Stomach (tissue), 8 donors: ENCODE measurements at regions not wholly inside any gene's neighbourhood (a gene's known extent, or its start where the extent isn't known, plus 50 kb on each side); places are given as distances from the start of the nearest gene placed in this dataset.

ENCODE experiments used
- DNase-seq, 2 donors: peaks; one replicate each; pipeline versions ENCODE4 v3.0.0 to v3.0.0-alpha.2; 2013 to 2019
- H3K27ac ChIP-seq, 5 donors: fragments of 200-600 bp in 4 of 5; sonication (generic) in 4 of 5; one replicate each; pipeline ENCODE4 v1.5.1; 2013 to 2019; ENCODE audit warnings: mild to moderate bottlenecking in 1 of 5, moderate library complexity in 1 of 5
- H3K27me3 ChIP-seq, 3 donors: fragments of 200-600 bp; sonication (generic); one replicate each; pipeline ENCODE4 v1.5.1; 2017 to 2019; ENCODE audit warnings: mixed run types in 1 of 3
- H3K36me3 ChIP-seq, 4 donors: fragments of 200-600 bp; sonication (generic); 1 replicate in 3 of 4; 2 replicates in 1 of 4; pipeline ENCODE4 v1.5.1; 2016 to 2019
- H3K4me1 ChIP-seq, 4 donors: fragments of 200-600 bp; sonication (generic); one replicate each; pipeline ENCODE4 v1.5.1; 2016 to 2019
- H3K4me3 ChIP-seq, 4 donors: fragments of 200-600 bp; sonication (generic) in 3 of 4; one replicate each; pipeline ENCODE4 v1.5.1; 2016 to 2019; ENCODE audit warnings: mild to moderate bottlenecking in 1 of 4
- H3K9me3 ChIP-seq, 4 donors: fragments of 200-600 bp; sonication (generic); one replicate each; pipeline ENCODE4 v1.5.1; 2016 to 2019
- CTCF ChIP-seq, 7 experiments: fragments of 450-650 bp in 4 of 7; fragments of 200-600 bp in 3 of 7; sonication (generic) in 3 of 7; IDR thresholded peaks; one replicate each; pipeline ENCODE4 v1.5.1; 2016 to 2019; ENCODE audit warnings: antibody characterized with exemption in 7 of 7, control low read depth in 2 of 7, mild to moderate bottlenecking in 1 of 7
- EP300 ChIP-seq: sonication (generic); formaldehyde crosslinking; IDR thresholded peaks from one replicate; pipeline ENCODE4 v1.6.1; 2017; ENCODE audit warnings: antibody characterized with exemption
- POLR2A ChIP-seq, 4 donors: fragments of 450-650 bp; IDR thresholded peaks; one replicate each; pipeline ENCODE4 v1.6.1; 2016; ENCODE audit warnings: antibody characterized with exemption in 4 of 4, control low read depth in 2 of 4, mild to moderate bottlenecking in 1 of 4, moderate library complexity in 1 of 4
- POLR2AphosphoS5 ChIP-seq, 3 donors: sonication (generic); formaldehyde crosslinking; IDR thresholded peaks; one replicate each; pipeline ENCODE4 v1.6.1; 2016; ENCODE audit warnings: antibody characterized with exemption in 3 of 3
- WGBS, 5 donors: extraction: QIAGEN DNeasy Blood & Tissue Kit in 3 of 5; methylation state at CpG; one replicate each; pipeline versions ENCODE4 v1.1.5 to v1.1.7; 2013 to 2018; 5-methylcytosine and 5-hydroxymethylcytosine counted together
- intact Hi-C: fragments of 100-400 bp; cut with DNase I; formaldehyde crosslinking; loops from one replicate; pipeline ENCODE4 v1.15.1; 2023; ENCODE audit warnings: low total_unique reads
- donor health status: healthy with polysubstance abuse.
- donor health status: Bipolar disorder and iron deficiency.
- donor health status: healthy.

GRCh38 chr20:11234181-11234580 is 560.4 kb upstream of the JAG1 start:
- Histone ChIP-seq H3K36me3 (no peaks in the 10 kb centered on the region), H3K9me3 (no peaks in the 10 kb centered on the region), H3K4me3 (no peak overlapping the region), H3K4me1 (peaks cover 4 to 23% (median 18%) of the 10 kb centered on the region in 4 donors), H3K27me3 (no peaks in the 10 kb centered on the region), H3K27ac (peak overlapping the region in 1 of 5 donors; percentile 13)
- intact Hi-C loops, result no loop called here
- DNase-seq, result no peak
- WGBS, 5 donors, result 13 to 38% (median 29%) methylated on average over 1 of the region's 1 CpG
- TF ChIP-seq POLR2AphosphoS5 (IDR thresholded peaks at IDR 0.05), result no peak
- TF ChIP-seq EP300, result no peak
- TF ChIP-seq POLR2A (IDR thresholded peaks at IDR 0.05), result no peak
- TF ChIP-seq CTCF (IDR thresholded peaks at IDR 0.05), result no peak

GRCh38 chr20:11234608-11235007 is 560.8 kb upstream of the JAG1 start:
- WGBS, 5 donors, result 43 to 55% (median 52%) methylated on average over 1 of the region's 1 CpG
- Histone ChIP-seq H3K4me3 (no peak overlapping the region), H3K36me3 (no peaks in the 10 kb centered on the region), H3K27ac (peak overlapping the region in 3 of 5 donors; percentile 13 to 30 (median 15)), H3K4me1 (peaks cover 2 to 20% (median 15%) of the 10 kb centered on the region in 4 donors), H3K27me3 (no peaks in the 10 kb centered on the region), H3K9me3 (no peaks in the 10 kb centered on the region)
- intact Hi-C loops, result no loop called here
- no peak for DNase-seq
- TF ChIP-seq EP300 (no peak), POLR2AphosphoS5 (IDR thresholded peaks at IDR 0.05) (no peak), POLR2A (IDR thresholded peaks at IDR 0.05) (no peak), CTCF (IDR thresholded peaks at IDR 0.05) (no peak)

- intact Hi-C loops, result no loop called here
- TF ChIP-seq CTCF (IDR thresholded peaks at IDR 0.05) (no peak), EP300 (no peak), POLR2A (IDR thresholded peaks at IDR 0.05) (no peak), POLR2AphosphoS5 (IDR thresholded peaks at IDR 0.05) (no peak)
- Histone ChIP-seq H3K27ac (peak overlapping the region in 2 of 5 donors; percentile 15 to 30), H3K36me3 (no peaks in the 10 kb centered on the region), H3K27me3 (no peaks in the 10 kb centered on the region), H3K4me1 (peaks cover 0 to 16% (median 11%) of the 10 kb centered on the region in 4 donors), H3K4me3 (no peak overlapping the region), H3K9me3 (no peaks in the 10 kb centered on the region)
- 61 to 70% (median 67%) methylated on average over 3 of the region's 3 CpGs for WGBS, 5 donors
- no peak for DNase-seq
Measured at GRCh38 chr20:11235058-11235457, 561.3 kb upstream of the JAG1 start.

GRCh38 chr20:11242320-11242719 is 568.5 kb upstream of the JAG1 start:
- no peaks in the 10 kb centered on the region for H3K27me3 ChIP-seq
- TF ChIP-seq EP300 (no peak), POLR2AphosphoS5 (IDR thresholded peaks at IDR 0.05) (no peak), POLR2A (IDR thresholded peaks at IDR 0.05) (no peak), CTCF (IDR thresholded peaks at IDR 0.05) (no peak)
- H3K9me3 ChIP-seq, result no peaks in the 10 kb centered on the region
- no peak for DNase-seq
- no peaks in the 10 kb centered on the region for H3K4me1 ChIP-seq
- intact Hi-C loops, result no loop called here
- no peak overlapping the region for H3K4me3 ChIP-seq
- H3K27ac ChIP-seq, result no peak overlapping the region
- H3K36me3 ChIP-seq, result no peaks in the 10 kb centered on the region
- WGBS, 5 donors, result 92 to 100% (median 93%) methylated on average over 2 of the region's 2 CpGs
